ENCODE measurements at regions not wholly inside any gene's neighbourhood (a gene's known extent, or its start where the extent isn't known, plus 50 kb on each side); places are given as distances from the start of the nearest gene placed in this dataset.
"Not testable (repeated sequence)": the region's sequence is repeated elsewhere in the genome, so short reads cannot be mapped to it uniquely, and the experiment has no call there.

DNA sequence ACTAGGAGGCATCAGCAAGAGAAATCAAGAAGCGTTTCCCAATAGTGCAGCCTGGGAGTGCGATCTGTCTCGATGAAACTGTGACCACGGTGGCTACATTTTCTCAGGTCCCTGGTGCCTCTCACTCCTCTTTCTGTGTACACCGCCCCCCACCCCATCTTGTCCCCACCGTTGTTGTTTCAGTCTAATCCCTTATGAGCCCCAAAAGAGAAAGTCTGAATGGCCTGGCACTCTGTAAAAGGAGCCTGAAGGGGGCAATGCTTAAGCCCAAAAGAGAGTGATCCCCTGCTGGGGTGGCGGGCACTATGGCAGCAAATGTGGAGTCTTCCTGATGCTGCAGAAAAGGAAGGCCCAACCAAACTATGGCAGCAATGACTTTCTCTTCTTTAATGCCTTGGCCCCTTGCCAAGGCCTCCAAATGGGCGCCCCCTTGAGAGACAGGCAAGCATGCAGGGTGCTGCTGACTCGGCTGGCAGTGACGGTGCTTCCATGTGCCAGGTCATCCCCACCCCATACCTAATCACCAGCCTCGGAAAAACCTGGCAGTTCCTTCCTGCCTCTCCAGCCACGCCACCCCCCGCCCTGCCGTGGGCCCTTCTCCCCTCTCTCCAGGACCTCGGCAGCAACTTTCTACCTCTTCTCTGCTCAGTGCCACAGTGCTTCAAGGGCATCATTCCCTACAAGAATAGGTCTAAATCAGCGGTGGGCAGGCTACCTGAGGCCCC, 123.0 kb downstream of the CYP26B1 start:
- DNase-seq (ENCODE audit: low read depth): no peak
- H3K4me3 ChIP-seq (replicated peaks; ENCODE audit: low read depth, low read length): no peak overlapping the region
- TF ChIP-seq, protein P1, sequence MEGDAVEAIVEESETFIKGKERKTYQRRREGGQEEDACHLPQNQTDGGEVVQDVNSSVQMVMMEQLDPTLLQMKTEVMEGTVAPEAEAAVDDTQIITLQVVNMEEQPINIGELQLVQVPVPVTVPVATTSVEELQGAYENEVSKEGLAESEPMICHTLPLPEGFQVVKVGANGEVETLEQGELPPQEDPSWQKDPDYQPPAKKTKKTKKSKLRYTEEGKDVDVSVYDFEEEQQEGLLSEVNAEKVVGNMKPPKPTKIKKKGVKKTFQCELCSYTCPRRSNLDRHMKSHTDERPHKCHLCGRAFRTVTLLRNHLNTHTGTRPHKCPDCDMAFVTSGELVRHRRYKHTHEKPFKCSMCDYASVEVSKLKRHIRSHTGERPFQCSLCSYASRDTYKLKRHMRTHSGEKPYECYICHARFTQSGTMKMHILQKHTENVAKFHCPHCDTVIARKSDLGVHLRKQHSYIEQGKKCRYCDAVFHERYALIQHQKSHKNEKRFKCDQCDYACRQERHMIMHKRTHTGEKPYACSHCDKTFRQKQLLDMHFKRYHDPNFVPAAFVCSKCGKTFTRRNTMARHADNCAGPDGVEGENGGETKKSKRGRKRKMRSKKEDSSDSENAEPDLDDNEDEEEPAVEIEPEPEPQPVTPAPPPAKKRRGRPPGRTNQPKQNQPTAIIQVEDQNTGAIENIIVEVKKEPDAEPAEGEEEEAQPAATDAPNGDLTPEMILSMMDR (IDR thresholded peaks at IDR 0.05; ENCODE audit: low read length, missing control alignments): no peak

DNA sequence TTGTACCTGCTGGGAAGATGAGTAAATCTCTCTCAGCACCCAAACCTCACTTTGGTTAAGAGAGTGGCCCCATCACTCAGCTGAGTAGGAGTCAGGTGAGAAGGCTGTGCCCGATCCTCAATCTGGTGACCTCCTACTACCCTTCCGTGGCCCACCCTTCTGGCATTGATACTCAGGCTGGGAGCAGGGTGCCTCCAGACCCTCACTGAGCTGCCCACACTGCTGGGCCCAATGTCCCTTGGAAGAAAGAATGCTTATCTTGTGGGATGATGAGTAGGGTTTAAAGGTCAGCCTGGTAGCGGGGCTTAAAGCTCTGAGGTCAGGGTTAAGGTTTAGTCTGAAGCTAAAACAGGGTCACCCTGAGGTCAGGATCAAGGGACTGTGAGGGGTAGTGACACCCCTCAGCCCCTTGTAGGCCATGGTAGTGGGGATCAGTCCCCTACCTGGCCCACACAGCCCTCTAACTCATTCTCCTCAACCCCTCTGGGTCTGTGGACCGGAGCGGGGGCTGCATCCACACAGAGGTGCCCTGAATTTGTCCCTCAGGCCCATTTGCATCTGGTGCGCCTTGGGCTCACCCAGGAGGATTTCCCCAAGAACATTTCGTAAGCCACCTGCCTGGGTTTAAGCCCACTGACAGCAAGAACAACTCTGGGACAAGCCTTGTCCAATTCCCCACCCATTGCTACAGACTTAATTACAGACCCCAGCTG, 123.8 kb downstream of the CYP26B1 start:
- TF ChIP-seq, protein P1 (IDR thresholded peaks at IDR 0.05; ENCODE audit: low read length, missing control alignments): no peak
- H3K4me3 ChIP-seq (replicated peaks; ENCODE audit: low read depth, low read length): no peak overlapping the region
- no peak for DNase-seq (ENCODE audit: low read depth)

DNA sequence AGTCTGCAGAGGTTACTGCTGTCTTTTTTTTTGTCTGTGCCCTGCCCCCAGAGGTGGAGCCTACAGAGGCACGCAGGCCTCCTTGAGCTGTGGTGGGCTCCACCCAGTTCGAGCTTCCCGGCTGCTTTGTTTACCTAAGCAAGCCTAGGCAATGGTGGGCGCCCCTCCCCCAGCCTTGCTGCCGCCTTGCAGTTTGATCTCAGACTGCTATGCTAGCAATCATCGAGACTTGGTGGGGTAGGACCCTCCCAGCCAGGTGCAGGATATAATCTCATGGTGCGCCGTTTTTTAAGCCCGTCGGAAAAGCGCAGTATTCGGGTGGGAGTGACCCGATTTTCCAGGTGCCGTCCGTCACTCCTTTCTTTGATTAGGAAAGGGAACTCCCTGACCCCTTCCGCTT, 126.3 kb downstream of the CYP26B1 start:
- not testable (repeated sequence) for H3K4me3 ChIP-seq (replicated peaks; ENCODE audit: low read depth, low read length); DNase-seq (ENCODE audit: low read depth)

DNA sequence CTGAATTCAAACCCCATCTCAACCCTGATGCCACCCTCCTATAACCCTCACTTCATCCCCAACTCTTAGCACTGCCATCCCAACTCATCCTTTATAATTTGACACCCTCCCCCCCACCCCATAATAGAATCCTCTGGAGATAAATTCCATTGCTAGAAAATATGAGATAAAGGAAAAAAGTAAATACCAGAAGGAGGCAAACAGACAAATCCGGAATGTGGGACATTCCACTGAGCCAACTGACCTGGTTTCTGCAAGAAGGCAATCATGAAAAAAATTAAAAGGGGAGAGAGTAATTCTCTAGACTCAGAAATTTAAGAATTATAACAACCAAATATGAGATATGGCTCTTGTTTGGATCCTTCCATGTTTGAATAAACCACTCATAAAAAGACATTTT, 132.4 kb downstream of the CYP26B1 start:
- DNase-seq (ENCODE audit: low read depth): no peak
- no peak overlapping the region for H3K4me3 ChIP-seq (replicated peaks; ENCODE audit: low read depth, low read length)
- TF ChIP-seq, protein P1 (IDR thresholded peaks at IDR 0.05; ENCODE audit: low read length, missing control alignments): no peak

DNA sequence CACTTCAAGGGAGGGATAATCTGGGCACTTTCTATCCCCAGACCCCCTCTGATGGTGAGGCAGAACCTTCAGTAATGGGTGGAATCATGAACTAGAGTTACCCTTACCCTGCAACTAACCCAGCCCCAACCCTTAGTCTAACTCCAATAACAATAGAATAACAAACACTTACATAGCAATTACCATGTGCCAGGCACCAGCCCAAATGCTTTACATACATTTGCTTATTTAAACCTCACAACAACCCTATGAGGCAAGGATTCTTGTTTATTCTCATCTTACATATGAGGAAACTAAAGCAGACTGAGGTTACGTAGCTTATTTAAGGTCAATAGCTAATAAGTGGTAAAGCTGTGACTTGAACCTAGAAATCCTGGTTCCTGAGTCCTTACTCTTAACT, 132.8 kb downstream of the CYP26B1 start:
- no peak overlapping the region for H3K4me3 ChIP-seq (replicated peaks; ENCODE audit: low read depth, low read length)
- DNase-seq (ENCODE audit: low read depth): no peak
- TF ChIP-seq, protein P1 (IDR thresholded peaks at IDR 0.05; ENCODE audit: low read length, missing control alignments): no peak

DNA sequence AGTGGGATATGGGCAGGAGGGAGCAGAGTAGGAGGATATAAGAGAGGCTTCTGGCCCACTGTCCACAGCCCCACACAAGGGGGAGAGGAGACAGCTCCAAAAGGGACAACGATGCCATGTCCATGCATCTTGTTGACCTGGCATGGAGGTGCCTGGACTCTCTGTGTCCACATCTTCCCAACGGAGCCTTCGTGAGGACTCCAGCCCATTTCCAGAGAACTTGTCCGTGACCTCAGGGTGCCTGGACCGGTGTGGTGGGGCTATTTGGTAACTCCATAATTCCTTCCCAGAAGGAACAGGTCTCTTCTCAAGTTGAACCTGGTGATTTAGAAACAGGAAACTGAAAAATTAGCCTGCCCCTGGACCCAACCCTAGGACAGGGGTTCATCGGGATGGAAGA, 133.9 kb downstream of the CYP26B1 start:
- TF ChIP-seq, protein P1 (IDR thresholded peaks at IDR 0.05; ENCODE audit: low read length, missing control alignments): no peak

DNA sequence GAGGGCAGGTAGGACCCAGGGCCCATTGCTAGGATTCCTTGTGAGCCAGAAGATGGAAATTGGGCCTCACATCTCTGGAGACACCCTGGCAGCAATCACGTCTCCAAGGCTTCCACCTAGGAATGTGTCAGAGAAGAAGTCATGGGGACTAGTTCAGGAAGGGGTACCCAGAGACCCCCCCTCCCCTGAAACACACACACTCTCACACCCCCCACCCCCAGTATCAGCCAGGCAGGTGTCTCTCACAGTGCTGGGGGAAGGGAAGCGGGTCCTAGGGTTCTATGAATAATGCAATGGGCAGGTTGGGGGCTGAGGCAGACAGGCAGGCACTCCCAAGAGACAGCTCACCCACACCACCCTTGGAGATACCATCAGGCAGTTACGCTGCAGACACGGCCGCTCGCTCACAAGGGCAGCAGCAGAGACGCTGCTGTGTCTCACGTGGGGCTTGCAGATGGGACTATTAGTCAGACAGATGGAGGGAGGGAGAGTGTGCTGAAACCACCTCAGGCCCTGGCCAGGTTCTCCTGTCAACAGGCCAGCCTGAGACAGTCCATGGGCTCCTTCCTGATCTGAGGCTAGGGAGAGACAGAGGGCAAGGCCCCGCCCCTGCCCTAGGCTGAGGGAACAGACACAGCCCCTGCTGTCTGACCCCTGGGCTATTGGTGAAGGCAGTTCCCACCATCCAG, 134.6 kb downstream of the CYP26B1 start:
- TF ChIP-seq, protein P1 (IDR thresholded peaks at IDR 0.05; ENCODE audit: low read length, missing control alignments): no peak
- no peak overlapping the region for H3K4me3 ChIP-seq (replicated peaks; ENCODE audit: low read depth, low read length)
- no peak for DNase-seq (ENCODE audit: low read depth)

More for the DNA sequence above, 133.9 kb downstream of the CYP26B1 start:
- H3K4me3 ChIP-seq (replicated peaks; ENCODE audit: low read depth, low read length): no peak overlapping the region
- no peak for DNase-seq (ENCODE audit: low read depth)
